Adrenal gland (tissue), 5 donors: ENCODE measurements at regions not wholly inside any gene's neighbourhood (a gene's known extent, or its start where the extent isn't known, plus 50 kb on each side); places are given as distances from the start of the nearest gene placed in this dataset.

ENCODE experiments used
- POLR2A ChIP-seq, 2 donors: fragments of 450-650 bp; IDR thresholded peaks; one replicate each; pipeline ENCODE4 v1.6.1; 2017; ENCODE audit warnings: antibody characterized with exemption in 2 of 2, mild to moderate bottlenecking in 2 of 2, moderate library complexity in 1 of 2
- TF ChIP-seq, protein P1 (sequence below), 6 experiments: fragments of 450-650 bp in 4 of 6; fragments of 200-600 bp in 2 of 6; sonication (generic) in 1 of 6; IDR thresholded peaks; 1 replicate in 5 of 6; 2 replicates in 1 of 6; pipeline versions ENCODE4 v1.5.1 to v1.8.0; 2016 to 2021; ENCODE audit warnings: antibody characterized with exemption in 6 of 6, mild to moderate bottlenecking in 2 of 6, moderate library complexity in 1 of 6
- donor health status: DM: no; HTN: no; CAD: no.

DNA sequence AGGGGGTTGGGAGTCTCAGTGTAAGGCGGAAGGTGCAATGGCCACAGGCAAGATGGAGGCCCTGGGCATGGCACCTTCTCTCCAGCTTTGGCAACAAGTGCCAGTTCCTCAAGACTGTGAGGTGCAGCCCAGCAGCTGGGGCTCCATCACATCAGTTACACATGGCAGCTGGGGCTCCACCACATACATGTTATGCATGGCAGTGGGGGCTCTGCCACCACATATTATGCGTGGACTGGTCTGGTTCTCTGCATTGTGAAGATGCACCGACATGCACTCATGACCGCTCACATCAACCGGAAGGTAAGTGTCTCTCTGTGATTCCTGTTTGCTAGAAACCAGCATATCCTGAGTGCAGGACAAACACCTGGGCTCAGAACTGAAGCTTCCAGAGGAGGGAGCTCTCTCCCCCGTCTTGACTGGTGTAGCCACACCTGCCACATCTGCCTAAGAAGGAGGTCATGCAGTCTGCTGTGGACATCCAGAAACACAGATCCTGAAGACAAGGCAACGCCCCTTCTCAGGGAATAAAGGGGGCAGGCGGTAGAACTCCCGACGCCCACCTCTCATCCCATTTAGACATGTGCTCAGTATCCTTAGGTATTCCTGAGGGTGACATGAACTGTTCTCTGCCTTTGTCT is 104.1 kb upstream of the TMPRSS2 start:
- TF ChIP-seq, protein P1, sequence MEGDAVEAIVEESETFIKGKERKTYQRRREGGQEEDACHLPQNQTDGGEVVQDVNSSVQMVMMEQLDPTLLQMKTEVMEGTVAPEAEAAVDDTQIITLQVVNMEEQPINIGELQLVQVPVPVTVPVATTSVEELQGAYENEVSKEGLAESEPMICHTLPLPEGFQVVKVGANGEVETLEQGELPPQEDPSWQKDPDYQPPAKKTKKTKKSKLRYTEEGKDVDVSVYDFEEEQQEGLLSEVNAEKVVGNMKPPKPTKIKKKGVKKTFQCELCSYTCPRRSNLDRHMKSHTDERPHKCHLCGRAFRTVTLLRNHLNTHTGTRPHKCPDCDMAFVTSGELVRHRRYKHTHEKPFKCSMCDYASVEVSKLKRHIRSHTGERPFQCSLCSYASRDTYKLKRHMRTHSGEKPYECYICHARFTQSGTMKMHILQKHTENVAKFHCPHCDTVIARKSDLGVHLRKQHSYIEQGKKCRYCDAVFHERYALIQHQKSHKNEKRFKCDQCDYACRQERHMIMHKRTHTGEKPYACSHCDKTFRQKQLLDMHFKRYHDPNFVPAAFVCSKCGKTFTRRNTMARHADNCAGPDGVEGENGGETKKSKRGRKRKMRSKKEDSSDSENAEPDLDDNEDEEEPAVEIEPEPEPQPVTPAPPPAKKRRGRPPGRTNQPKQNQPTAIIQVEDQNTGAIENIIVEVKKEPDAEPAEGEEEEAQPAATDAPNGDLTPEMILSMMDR (IDR thresholded peaks at IDR 0.05), result no peak
- no peak for TF ChIP-seq POLR2A (IDR thresholded peaks at IDR 0.05)
